Keratinocyte (primary cell): ENCODE measurements at regions not wholly inside any gene's neighbourhood (a gene's known extent, or its start where the extent isn't known, plus 50 kb on each side); places are given as distances from the start of the nearest gene placed in this dataset.
A peak's percentile ranks its signal among the peaks of the same experiment; 100 is the strongest.

Experiments used
- DNase-seq: peaks from one replicate; pipeline ENCODE4 v3.0.0-alpha.2; 2011; ENCODE audit warnings: low read depth, missing footprints, low spot score
- FAIRE-seq: peaks from 2 replicates; lab custom pipeline; 2011; peaks lifted over from hg19 to GRCh38; lab: Jason Lieb, UNC
- H2AFZ ChIP-seq: 2 replicates; pipeline ENCODE4 v1.6.0; 2012; ENCODE audit warnings: low read length, control low read depth, inconsistent platforms; ENCODE audit not compliant: control insufficient read depth
- H3K27ac ChIP-seq: 2 replicates; pipeline ENCODE4 v1.5.1; 2011; ENCODE audit warnings: low read length; ENCODE audit not compliant: control insufficient read depth, insufficient read depth
- H3K27me3 ChIP-seq: 3 replicates; pipeline ENCODE4 v1.6.0; 2011; ENCODE audit warnings: low read length; ENCODE audit not compliant: control insufficient read depth, insufficient read depth; ENCODE audit errors: extremely low read depth
- H3K36me3 ChIP-seq, 2 experiments: 2 replicates in 1 of 2; 3 replicates in 1 of 2; pipeline ENCODE4 v1.5.1; 2011; ENCODE audit warnings: low read length in 2 of 2, mild to moderate bottlenecking in 1 of 2; ENCODE audit not compliant: control insufficient read depth in 2 of 2, insufficient read depth in 2 of 2; ENCODE audit errors: extremely low read depth in 1 of 2
- H3K4me1 ChIP-seq: 3 replicates; pipeline ENCODE4 v1.5.1; 2011; ENCODE audit warnings: low read length; ENCODE audit not compliant: control insufficient read depth, insufficient read depth; ENCODE audit errors: extremely low read depth
- H3K4me2 ChIP-seq: 3 replicates; pipeline ENCODE4 v1.6.0; 2011; ENCODE audit warnings: low read depth, low read length; ENCODE audit not compliant: control insufficient read depth, insufficient read depth; ENCODE audit errors: extremely low read depth
- H3K4me3 ChIP-seq, 3 experiments: fragments of 200-600 bp in 1 of 3; sonication (generic) in 1 of 3; 2 replicates in 2 of 3; 3 replicates in 1 of 3; pipeline ENCODE4 v1.5.1; 2011 to 2016; ENCODE audit warnings: low read length in 3 of 3, mild to moderate bottlenecking in 3 of 3, control low read depth in 2 of 3, inconsistent platforms in 1 of 3, low read depth in 1 of 3, mixed read lengths in 1 of 3, mixed run types in 1 of 3, moderate library complexity in 1 of 3; ENCODE audit not compliant: control insufficient read depth in 2 of 3, insufficient read depth in 2 of 3; ENCODE audit errors: extremely low read depth in 1 of 3
- H3K79me2 ChIP-seq: 2 replicates; pipeline ENCODE4 v1.6.0; 2012; ENCODE audit warnings: low read length; ENCODE audit not compliant: control insufficient read depth, insufficient read depth
- H3K9ac ChIP-seq: 3 replicates; pipeline ENCODE4 v1.6.0; 2011; ENCODE audit warnings: low read length; ENCODE audit not compliant: control insufficient read depth, insufficient read depth; ENCODE audit errors: extremely low read depth
- H3K9me1 ChIP-seq: 3 replicates; pipeline ENCODE4 v1.6.0; 2011; ENCODE audit warnings: low read length; ENCODE audit not compliant: control insufficient read depth, insufficient read depth; ENCODE audit errors: extremely low read depth
- H3K9me3 ChIP-seq: 2 replicates; pipeline ENCODE4 v1.5.1; 2012; ENCODE audit warnings: low read depth, low read length; ENCODE audit not compliant: control insufficient read depth
- H4K20me1 ChIP-seq: 3 replicates; pipeline ENCODE4 v1.6.0; 2011; ENCODE audit warnings: low read length; ENCODE audit not compliant: control insufficient read depth, insufficient read depth; ENCODE audit errors: extremely low read depth
- CTCF ChIP-seq, 3 experiments: IDR thresholded peaks in 1 of 3; conservative IDR thresholded peaks in 1 of 3; optimal IDR thresholded peaks in 1 of 3; 2 replicates in 2 of 3; 3 replicates in 1 of 3; pipeline versions ENCODE3 to v1.5.1; 2011; ENCODE audit warnings: low read length in 3 of 3, mild to moderate bottlenecking in 3 of 3, moderate library complexity in 2 of 3, control low read depth in 1 of 3, inconsistent platforms in 1 of 3; ENCODE audit not compliant: insufficient read depth in 2 of 3; ENCODE audit errors: extremely low read depth in 1 of 3
- EZH2 ChIP-seq: IDR thresholded peaks from one replicate; pipeline ENCODE4 v1.6.1; 2012; ENCODE audit warnings: inconsistent platforms, mild to moderate bottlenecking, low read length, moderate library complexity
- dilution Hi-C: fragments of 300-500 bp; cut with MboI; formaldehyde crosslinking; loops from one replicate; pipeline ENCODE4 v1.7.0; 2020; ENCODE audit warnings: low sequenced_read_pairs; ENCODE audit not compliant: extremely low pct_ligation_motif_present

GRCh38 chr18:1663879-1664705 lies 759.4 kb downstream of the ADCYAP1 start:
- Histone ChIP-seq H3K9me3 (no peaks in the 10 kb centered on the region), H3K4me3 (no peak overlapping the region), H3K79me2 (no peaks in the 10 kb centered on the region), H3K4me1 (no peaks in the 10 kb centered on the region), H3K27me3 (no peaks in the 10 kb centered on the region), H4K20me1 (no peaks in the 10 kb centered on the region), H3K4me2 (no peak overlapping the region), H3K36me3 (no peaks in the 10 kb centered on the region), H3K9me1 (no peaks in the 10 kb centered on the region), H3K27ac (no peak overlapping the region), H2AFZ (no peak overlapping the region), H3K9ac (no peak overlapping the region)
- FAIRE-seq (no peak), DNase-seq (no peak)
- TF ChIP-seq CTCF (optimal IDR thresholded peaks at IDR 0.05 in 1 of 3, IDR thresholded peaks at IDR 0.05 in 1 of 3, conservative IDR thresholded peaks at IDR 0.05 in 1 of 3; ENCODE audit: extremely low read depth in 1 of 3, insufficient read depth in 2 of 3, low read length in 3 of 3): peak; percentile 11 to 39 (median 36)
- no peak for TF ChIP-seq EZH2
- dilution Hi-C loops: no loop called here

- Histone ChIP-seq H3K27me3 (no peaks in the 10 kb centered on the region), H2AFZ (no peak overlapping the region), H3K4me1 (no peaks in the 10 kb centered on the region), H3K9me1 (no peaks in the 10 kb centered on the region), H3K4me2 (no peak overlapping the region), H3K79me2 (no peaks in the 10 kb centered on the region), H3K4me3 (no peak overlapping the region), H3K9ac (no peak overlapping the region), H3K27ac (no peak overlapping the region), H3K9me3 (peaks cover 2% of the 10 kb centered on the region), H4K20me1 (no peaks in the 10 kb centered on the region), H3K36me3 (no peaks in the 10 kb centered on the region)
- TF ChIP-seq EZH2: no peak
- no peak for TF ChIP-seq CTCF (optimal IDR thresholded peaks at IDR 0.05 in 1 of 3, IDR thresholded peaks at IDR 0.05 in 1 of 3, conservative IDR thresholded peaks at IDR 0.05 in 1 of 3; ENCODE audit: extremely low read depth in 1 of 3, insufficient read depth in 2 of 3, low read length in 3 of 3)
- dilution Hi-C loops: no loop called here
- DNase-seq (no peak), FAIRE-seq (no peak)
Measured at GRCh38 chr18:1665079-1665478, 760.4 kb downstream of the ADCYAP1 start.
